ENCODE measurements at regions not wholly inside any gene's neighbourhood (a gene's known extent, or its start where the extent isn't known, plus 50 kb on each side); places are given as distances from the start of the nearest gene placed in this dataset.

- no peak for TF ChIP-seq CHD7 (IDR thresholded peaks at IDR 0.05; ENCODE audit: insufficient replicate concordance, low read length)
- no peak for TF ChIP-seq CHD1 (IDR thresholded peaks at IDR 0.05; ENCODE audit: low read depth, low read length)
- TF ChIP-seq TAF7 (optimal IDR thresholded peaks at IDR 0.05; ENCODE audit: borderline replicate concordance, low read depth, low read length): no peak
- TF ChIP-seq POLR2A (IDR thresholded peaks at IDR 0.05; ENCODE audit: control extremely low read depth in 1 of 2, low read depth in 2 of 2, low read length in 2 of 2): no peak
- no peak for TF ChIP-seq CTBP2 (IDR thresholded peaks at IDR 0.05; ENCODE audit: borderline replicate concordance, insufficient read depth, insufficient read length, low read length)
- no peak for TF ChIP-seq POU5F1 (IDR thresholded peaks at IDR 0.05; ENCODE audit: low read depth, low read length)
Measured at GRCh38 chr2:58293056-58293455, 51.9 kb upstream of the FANCL start (continued).
